Fibroblast of peridontal ligament (primary cell): ENCODE measurements at regions not wholly inside any gene's neighbourhood (a gene's known extent, or its start where the extent isn't known, plus 50 kb on each side); places are given as distances from the start of the nearest gene placed in this dataset.

ENCODE experiments used
- DNase-seq: peaks from one replicate; pipeline ENCODE4 v3.0.0-alpha.2; 2010; ENCODE audit errors: extremely low read depth

DNA sequence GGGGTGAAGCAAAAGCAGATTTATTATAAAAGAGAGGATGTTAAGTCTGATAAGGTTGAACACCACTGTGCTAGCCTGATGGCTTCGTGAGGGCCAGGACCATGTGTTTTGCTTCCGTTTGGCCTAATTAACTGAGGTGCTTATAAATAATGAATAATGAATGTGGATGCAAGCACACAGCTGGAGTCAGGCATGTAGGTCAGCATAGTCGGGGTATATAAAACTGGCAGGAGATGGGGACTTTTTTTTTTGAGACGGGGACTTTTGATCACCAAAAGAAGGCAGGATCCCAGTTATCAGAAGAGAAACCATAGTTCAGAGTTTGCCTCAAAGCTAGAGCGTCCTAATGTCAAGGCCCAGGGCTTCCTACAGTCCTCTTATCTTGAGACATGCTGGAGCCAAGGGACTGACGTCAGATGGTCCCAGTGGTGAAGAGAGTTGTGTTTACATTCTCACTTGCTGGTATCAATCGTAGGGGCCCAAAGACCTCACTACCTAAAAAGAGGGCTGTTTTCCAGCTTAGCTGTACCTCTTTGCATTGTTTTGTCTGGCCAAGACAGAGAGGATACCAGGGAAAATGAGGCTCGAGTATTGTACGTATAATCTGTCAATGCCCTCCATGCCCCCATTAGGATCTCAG, 50.4 kb downstream of the RTL9 start:
- DNase-seq: no peak

DNA sequence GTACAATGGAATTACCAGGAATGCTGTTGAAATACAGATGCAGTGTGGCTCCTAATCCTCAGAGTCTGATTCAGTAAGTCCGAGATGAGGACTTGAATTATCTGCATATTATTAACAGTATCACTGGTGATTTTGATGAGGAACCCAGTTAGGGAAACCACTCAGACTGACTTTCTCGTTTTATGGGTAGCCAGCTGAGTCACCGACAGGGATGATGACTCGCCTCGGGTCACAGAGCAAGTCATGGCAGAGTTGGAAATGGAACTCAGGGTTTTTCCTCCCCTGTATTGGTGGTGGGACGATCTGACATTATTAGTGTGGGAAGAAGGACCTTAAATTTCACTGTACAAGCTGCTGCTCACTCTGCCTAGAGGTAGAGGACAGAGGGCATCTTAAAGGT, 51.3 kb downstream of the RTL9 start:
- DNase-seq: peak; percentile 28

DNA sequence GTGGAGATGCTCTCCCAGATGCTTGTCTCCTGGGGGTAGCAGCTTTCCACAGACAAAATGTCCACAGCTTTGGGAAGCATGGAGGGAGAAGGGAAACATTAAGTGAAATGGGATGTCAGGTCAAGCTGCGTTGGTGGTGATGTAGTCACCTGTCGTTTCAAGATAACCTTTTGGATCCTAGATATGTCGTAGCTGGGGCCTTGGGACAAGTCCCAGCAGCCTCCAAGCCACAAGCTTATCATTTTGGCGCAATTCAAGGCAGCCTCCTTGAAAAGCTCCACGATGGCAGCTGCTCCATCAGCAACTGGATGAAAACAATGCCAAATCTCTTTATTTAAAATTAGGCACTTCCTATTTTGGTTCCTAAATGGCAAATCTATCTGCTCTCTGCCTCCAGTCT, 52.0 kb downstream of the RTL9 start:
- no peak for DNase-seq

DNA sequence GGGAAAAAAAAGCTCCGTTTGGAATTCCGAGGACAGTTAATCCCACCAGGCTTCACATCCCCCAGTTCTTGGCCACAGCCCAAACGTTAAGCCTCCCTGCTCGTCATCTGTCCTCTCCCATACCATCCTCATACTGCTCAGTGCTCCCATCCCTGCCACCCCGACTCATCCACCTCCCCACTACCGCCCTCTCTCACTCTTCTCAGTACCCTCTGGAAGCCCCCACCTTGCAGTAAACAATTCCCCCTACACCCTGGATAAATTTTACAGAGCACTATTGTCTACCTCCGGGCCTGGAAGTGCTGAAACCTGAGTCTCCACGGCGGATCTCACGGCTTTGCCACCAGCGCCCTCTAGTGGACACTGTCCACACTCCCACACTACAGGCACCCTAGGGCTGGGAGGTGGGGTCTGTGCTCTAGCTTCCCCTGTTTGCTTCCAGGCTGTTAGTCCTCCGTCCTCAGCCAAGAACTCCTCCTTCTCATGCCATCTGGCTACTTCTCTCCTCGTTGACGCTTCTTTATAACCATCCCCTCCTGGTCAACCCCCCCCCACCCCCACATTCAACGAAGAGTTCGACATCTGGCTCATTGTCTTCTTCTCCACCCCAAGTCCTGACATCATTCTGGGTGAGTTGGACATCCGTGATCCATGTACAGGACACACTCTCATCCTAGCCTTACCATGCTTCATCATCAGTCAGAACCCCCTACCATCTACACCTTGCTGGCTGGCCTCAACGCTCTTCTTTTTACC, 54.5 kb downstream of the RTL9 start:
- DNase-seq: peak; percentile 66

DNA sequence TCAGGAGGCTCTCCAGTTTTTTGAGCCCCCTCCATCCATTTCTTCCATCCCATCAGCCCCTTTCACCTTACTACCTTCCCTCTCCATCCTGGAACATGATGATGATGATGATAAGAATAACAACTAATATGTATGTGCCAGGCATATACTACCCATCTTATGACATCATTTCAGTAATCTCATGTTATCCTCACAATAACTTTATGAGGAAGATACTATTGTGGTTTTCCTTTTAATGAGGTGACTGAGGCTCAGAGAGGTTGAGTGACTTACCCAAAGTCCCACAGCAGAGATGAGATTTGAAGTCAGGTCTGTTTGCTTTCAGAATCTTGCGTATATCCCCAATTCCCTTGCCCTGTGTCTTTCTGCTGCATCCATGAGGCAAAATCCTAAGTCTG, 55.1 kb downstream of the RTL9 start:
- no peak for DNase-seq

DNA sequence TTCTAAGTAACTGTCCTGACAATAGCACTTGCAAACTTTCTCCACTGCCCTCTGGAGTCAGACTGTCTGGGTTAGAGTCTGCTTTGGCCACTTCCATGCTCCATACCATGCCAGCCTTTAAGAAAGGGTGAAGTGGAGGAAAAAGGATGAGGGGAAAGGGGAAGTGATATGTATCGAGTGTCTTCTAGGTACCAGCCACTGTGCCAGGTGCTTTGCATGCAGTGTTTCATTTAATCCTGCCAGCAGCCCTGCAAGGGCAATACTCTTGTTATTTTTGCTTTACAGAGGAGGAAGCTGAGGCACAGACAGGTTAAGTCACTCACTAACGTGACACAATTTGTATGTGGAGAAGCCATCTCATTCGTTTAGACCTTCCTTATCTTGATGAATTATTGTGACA, 55.6 kb downstream of the RTL9 start:
- no peak for DNase-seq

DNA sequence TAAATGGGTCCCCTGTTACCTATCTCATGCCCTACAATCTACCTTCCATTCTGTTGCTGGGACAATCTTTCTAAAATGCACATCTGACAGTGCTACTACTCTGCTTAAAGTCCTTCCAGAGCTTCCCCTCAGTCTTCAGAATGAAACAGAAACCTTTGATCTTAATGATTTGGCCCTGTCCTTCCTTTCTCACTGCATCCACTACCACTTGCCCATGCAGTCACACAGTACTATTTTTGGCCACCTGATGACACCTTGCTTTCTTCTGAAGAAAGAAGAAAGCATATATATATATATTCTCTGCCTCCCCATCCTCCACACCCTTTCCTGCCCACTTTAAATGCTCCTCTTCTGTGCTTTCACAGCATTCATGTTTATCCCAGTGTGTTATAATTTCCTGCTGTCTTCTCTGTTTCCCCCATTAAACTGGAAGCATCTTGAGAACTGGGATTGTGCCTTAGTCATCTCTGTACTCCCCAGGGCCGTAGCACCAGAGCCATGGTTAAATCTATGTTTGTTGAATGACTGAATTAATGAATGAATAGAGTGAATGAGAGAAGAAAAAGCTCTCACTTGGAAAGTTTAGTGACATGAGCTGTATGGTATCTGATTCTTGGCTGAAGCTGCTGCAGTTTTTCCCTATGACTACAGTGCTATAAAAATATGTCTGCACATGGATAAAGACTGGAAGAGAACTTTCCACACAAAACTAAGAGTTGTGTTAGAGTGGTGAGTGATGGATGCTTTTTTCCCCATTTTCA, 56.2 kb downstream of the RTL9 start:
- peak; percentile 67 for DNase-seq

DNA sequence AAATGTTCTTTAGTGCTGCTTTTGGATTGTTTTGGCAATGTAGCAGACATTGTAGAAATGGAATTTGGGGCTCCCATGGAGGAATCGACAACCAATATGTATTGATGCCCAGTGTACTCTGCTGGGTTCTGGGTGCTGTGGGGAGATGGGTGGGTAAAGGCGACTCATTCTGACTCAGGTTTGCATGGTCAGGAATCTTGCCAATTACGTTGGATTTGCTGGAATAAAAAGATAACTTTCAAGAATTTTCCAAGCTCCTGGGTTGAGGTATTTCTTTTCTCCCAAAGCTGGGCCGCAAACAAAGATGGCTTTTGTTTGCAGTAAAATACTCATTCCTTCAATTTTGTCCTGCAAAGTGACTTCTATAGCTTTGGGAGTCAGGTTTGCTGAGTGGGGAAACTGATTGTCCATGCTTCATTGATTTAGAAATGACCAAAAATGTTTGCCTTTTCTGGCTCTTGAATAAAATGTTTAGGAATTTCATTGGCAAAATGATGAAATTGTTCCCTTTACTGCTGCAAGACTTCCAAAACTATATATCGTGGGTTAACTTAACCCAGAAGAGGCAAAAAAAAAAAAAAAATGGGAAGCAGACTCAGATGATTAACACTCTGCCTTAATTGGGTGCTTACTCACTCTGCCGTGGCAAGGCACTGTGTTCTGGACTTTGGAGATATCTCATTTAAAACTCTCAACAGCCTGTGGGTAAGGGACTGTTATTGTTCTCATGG, 57.0 kb downstream of the RTL9 start:
- peak; percentile 52 for DNase-seq

DNA sequence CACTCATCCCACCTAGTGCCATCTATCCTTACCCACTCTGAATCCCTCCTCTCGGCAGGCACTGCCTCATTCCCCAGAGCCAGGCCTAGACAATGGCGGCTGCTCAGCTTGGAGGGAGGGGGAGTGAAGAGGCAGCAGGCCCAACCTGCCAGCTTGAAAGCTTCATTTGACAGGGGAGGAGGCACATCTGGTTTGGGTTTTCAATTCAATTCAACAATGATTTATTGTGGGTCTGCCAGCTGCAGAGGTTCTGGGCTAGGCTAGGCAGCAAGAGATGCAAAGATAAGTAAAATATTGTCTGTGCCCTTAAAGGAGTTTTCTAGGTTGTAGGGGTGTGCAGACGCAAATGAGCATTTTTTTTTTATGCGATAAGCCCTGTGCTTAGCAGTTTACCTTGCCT, 58.5 kb downstream of the RTL9 start:
- peak; percentile 32 for DNase-seq

DNA sequence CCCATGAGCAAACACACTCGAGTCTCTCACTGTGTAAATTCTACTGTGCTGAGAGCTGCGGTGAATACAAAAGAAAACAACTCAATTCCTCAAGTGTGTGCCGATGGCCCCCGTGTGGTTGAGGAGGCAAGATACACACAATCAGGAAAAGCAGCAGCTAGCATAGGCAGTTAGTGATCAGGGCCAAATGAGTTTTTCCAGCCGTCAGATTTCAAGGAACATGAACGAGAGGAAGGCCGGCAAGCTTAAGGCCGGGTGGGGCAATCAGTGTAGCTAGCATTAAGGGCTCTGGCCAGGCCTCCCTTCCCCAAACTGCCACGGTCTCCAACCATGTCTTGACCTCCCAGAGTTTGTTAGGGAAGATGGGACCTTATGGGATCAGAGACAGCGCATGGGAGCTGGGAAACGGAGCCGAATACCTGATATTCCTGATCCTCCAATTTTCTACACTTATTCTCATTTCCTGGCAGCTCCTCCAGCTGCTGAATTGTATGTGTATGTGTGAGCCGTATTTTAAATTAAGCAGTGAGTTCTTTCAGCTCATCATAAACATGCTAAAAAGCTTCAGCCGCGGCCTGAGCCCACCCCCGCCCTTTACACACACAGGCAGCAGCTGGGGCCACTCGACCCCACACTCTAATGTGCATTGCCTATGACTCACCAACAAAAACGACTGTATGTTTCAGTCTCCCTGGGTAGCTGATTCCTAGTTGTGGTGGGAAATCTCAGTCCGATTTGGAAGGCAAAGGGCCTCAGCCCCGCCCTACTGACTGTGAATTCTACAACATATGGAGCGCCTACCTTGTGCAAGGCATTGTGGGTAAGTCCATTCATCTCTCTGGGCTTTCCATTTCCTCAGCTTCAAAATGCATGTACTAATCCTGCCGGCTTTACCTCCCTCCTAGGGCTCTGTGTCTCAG, 59.9 kb downstream of the RTL9 start:
- DNase-seq: peak; percentile 76

DNA sequence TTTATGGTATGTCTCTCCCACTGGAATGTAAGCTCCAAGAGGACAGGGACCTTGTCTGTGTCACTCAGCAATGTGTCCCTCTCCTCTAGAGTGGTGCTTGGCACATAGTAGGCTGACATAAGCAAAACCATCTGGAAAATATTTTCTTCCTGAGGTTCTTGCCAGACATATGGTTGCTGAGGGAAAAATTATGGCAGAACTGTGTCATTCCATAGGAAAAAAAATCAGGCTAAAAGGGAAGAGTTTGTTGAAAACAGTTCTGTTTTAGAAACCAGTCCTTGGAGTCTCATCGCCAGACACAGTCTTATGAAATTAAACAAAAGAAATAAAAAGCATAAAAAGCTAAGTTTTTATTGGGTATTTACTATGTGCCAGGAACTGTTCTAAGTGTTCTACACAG, 60.9 kb downstream of the RTL9 start:
- peak; percentile 22 for DNase-seq

DNA sequence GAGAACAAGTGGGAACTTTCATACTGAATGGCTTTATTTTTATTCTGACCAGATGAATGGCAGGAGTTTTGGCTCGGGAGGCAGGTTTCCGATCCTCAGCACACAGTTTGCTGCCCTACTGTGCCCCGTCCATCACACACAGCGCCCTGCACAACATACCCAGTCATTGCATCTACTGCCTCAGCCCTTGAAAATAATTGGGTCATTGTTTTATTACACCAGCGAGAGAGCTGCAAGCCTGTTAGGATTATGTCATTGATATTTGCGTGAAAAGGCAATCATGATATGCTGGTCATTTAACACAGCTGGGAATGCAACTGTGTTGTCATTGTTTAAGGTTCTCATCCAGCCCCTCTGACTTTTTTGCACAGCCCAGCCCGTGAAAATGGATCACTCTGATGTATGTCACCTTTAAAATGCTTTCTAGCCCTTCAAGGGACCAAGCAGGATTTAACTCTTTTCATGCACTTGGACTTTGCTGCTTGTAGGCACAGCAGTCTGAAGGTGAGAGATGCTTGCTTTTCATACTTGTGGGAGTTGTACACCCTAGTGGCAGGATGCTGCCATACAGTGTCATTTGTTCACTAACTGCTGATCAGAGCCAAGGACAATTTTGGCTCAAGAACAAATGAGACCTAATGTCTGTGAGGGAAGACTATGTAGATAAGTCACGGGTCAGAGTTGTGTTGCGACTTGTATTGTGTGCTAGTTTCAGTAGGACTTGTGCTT, 62.3 kb downstream of the RTL9 start:
- DNase-seq: no peak

DNA sequence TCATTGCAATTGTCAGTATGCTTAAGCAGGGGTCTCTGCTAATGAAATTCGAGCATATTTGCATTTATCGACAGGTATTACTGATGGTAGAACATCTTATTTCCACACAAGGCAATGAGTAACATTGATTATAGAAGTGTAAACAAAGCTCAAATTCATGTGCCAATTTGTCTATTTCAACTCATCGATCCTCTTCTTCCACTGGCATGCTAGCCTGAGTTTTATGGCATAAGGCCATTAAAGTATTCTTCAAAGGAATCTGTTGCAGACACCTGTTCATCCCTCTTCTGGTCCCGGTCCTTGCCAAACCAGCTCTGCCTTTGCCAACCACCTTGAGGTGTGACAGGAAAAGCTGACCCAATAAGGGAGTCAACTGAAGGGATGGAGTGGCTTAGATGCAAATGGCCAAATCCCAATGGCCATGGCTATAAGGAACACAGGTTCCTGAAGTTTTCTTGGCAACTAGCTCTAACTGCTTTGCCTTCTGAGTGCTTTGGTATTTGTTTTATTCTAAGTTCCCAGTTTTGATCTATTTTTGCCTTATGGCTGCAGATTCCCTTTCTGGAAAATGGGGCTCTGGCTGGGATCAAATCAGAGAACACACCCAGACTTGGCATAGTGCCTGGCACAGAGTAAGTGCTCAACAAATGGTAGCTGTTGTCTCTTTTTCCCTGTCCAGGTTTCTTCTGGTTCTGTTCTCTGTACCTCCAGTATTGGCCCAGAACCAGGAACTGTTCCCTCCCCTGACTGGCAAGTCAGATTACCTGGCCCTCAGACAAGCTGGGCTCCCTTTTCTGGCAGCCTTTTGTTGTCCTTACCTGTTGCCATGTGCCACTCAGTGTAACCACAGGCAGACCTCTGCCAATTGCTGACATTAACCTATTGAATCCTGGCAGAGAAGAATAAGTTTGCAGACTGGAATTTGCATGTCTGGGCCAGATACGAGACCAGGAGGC, 63.1 kb downstream of the RTL9 start:
- DNase-seq: no peak

DNA sequence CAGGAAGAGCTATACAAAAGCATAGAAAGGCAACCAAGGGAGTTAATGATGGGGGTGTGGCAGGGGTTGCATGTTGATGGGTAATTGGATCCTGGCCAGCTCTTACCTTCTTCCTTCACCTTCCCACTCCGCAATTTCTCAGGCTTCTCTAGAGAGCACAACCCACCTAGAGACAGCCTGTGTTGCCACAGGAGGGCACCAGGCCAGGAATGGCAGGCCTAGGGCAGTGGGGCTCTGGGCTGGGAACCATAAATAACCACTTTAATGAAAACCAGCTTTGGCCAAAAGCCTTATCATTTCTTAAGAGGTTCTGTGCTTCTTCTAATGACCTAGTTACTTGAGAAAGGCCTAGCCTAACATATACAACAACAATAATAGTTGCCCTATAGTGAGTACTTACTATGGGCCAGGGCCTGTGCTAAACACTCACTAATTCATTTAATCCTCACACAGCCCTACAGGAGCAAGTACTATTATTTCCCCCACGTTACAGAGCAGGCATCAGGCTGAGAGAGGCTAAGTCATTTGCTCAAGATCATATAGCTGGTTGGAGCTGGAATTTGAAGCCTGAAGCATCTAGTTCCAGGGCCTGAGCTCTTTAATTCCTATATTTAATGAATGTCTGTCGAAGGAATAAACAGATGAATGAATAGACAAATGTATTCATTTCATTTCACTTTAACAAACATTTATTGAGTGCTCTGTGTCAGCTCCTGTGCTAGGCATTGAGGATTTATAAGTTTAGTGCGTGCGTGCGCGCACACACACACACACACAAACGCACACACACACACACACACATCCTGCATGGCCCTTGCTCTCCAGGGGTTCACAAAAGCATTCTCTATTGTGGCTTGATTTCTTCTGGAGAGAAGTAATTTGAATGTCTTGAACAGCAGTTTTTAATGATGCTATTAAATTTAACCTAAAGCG, 66.8 kb downstream of the RTL9 start:
- peak; percentile 44 for DNase-seq

DNA sequence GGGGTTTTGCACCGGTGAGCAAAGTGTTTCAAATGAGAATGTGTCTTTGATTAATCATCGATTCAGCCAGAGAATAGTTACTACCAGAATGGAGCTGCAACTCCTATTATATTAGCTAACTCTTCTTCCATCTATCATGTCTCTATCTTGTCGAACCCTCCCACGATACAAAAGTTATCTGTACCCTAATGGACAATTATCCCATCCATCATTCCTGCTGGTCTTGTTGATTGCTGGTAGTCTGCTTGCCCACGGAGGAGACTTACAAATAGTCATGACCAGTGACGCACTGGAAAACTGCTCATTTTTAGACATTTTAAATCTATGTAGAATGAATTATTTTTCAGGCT, 67.5 kb downstream of the RTL9 start:
- DNase-seq: no peak

DNA sequence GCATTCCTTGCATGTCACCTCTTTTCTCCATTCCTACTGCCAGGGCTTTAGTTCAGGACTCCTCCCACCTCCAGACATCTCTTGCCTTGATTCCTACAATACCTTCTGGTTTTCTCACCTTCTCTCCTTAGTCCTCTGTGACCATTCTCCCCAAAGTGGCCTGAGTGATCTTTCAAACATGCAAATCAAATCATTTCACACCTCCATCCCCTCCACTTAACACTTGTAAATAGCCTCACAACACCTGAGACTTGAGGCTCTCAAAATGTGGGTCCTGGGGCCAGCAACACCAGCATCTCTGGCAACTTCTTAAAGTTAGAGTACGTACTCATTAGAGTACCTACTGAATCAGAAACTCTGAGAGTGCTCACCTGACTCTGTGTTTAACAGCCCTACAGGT, 68.4 kb downstream of the RTL9 start:
- DNase-seq: no peak

DNA sequence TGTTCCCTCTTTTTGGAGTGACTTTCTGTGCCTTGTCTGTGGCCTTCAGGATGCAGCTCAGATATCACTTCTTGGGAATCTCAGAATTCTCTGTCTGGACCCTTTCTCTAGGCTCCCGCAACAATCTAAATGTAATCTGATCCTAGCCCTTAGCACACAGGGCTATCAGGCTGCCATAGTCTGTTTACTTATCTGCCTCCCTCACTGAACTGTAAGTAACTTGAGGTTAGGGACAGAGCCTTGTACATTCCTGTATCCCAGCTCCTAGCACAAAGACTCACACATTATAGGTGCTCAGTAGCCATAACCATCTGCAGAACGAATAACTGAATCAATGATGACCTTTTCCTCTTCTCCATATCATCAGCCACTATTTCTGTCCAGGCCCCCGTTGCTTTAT, 69.5 kb downstream of the RTL9 start:
- no peak for DNase-seq
